GM19328 (cell line): ENCODE measurements at regions not wholly inside any gene's neighbourhood (a gene's known extent, or its start where the extent isn't known, plus 50 kb on each side); places are given as distances from the start of the nearest gene placed in this dataset.

Source experiments
- ATAC-seq: cut with Tn5 transposase; IDR thresholded peaks from one replicate; pipeline ENCODE4 v1.9.1; 2021; ENCODE audit warnings: mild to moderate bottlenecking, moderate library complexity; ENCODE audit not compliant: unreplicated experiment

DNA sequence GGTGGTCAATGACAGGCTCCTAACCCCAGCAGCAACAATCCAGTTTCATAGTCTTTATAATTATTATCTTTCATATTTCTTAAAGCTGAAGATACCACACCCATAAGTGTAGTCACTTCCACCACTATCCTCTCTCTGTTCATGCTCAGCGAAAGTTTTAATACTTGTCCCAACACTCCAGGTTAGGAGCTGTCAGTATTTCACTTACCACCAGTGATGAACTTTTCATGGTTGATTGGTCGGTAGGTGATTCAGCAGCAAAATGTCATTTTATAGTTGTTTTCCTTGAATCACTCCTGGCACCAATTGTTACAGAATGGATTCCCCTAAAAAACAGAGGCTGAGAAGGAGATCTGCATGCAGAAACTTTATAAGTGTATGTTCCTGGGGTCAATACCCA lies 324.9 kb downstream of the CCDC85A start:
- ATAC-seq: no peak

DNA sequence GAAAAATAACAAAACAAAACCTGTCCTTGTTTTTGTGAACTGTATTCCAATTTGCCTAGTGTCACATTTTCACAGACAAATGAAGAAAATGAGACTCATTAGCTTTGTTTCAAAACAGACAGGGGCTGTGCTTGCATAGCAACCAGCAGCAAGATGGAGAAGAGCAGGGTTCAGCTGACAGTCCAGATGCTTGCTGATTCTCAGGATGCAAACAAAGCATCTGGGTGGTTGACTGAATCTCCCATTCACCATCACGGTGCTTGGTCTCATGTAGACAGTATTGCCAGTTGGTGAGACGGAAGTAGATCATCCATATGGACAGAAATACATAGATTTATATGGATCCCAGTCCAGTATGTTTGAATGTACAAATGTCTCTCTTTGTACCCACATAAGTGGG lies 326.8 kb downstream of the CCDC85A start:
- no peak for ATAC-seq

DNA sequence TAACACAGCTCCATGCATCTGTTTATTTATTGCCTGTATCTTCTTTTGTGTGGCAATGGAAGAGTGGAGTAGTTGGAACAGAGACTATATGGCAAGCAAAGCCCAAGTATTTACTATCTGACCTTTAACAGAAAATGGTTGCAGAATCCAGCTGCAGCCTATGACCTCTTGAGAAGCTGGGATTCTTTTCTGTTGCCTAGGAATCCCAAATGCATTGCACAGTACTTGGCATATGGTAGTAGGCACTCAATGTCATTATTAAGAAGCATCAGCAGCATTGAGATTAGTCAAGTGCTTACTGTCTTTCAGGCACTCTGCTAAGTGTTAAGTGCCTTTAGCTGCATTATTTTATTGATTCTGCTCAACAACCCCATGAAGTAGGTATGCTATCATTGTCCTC lies 331.6 kb downstream of the CCDC85A start:
- ATAC-seq: no peak

DNA sequence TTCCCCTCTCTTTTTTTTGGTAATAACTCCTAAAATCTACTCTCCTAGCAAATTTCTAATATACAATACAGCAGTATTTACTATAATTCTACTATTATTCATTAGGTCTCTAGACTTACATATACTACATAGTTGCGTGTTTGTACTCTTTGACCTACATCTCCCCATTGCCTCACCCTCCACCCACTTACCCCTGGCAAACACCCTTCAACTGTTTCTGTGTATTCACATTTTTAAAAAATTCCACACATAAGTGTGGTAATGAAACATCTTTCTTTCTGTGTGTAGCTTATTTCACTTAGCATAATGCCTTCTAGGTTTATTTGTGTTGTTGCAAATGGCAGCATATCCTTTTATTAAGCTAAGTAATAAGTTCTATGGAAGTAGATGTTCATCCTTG lies 336.0 kb downstream of the CCDC85A start:
- no peak for ATAC-seq

DNA sequence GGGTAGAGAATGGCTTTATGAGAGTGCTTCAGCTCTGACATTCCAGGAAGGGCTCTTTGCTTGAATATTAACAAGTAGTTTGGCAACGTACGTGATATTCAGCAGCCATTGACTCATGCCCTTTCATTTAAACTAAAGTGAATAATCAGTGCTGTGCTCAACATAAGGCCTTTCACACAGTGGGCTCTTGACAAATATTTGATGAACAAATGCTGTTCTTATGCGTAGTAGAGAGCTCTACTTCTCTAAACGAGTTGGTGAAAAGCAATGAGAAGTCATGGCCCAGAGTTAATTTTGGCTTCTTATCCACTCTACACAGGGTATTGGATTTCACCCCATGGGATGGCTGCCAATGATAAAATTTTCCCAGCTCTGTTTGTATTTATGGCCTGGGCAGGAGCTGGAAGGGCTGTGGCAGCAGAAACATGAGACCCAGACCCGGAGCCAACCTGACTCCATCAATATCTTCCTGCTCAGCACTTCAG lies 338.9 kb downstream of the CCDC85A start:
- ATAC-seq: no peak

DNA sequence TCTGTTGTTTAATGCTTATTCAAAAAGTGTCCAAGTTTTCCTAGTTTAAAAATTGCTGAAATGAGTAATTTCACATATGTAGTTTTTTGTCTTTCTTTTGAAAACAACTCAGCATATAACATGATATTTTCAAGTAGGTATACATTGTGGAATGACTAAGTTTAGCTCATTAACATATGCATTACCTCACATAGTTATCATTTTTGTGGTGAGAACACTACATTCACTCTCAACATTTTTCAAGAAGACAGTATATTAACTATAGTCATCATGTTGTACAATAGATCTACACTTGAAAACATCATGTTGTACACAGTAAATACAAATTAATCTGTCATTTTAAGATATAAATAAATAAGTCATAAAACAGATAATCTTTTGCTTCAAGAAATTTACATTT lies 340.0 kb downstream of the CCDC85A start:
- ATAC-seq: no peak

DNA sequence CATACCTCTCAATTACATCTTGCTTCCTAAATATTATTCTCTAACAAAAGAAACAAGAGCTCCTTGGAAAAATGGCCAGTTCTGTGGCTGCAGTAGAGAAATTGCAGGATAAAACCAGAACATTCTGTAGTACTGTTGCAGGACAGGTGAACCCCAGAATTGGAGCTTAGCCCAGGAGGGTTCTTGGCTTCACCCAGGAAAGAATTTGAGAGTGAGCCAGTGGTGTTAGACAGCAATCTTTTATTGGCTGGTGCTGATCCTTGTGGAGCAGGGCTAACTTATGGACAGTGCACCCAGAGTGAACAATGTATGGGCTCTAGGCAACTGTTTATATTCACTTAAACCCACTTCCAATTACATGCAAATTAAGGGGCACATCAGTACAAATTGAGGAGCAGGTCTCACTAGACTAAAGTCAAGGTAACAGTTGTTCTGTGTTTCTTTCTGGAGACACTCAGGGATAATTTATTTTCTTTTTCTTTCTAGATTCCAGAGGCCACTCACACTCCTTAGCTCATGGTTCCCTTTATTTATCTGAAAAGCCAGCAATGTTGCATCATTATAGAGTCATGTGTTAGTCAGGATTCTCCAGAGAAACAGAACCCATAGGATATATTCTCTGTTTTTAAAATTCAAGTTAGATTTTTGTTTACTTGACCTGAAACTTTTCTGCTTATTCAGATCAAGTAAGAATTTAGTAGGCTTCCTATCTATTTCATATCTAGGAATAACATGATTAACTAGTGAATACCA lies 348.1 kb downstream of the CCDC85A start:
- no peak for ATAC-seq

DNA sequence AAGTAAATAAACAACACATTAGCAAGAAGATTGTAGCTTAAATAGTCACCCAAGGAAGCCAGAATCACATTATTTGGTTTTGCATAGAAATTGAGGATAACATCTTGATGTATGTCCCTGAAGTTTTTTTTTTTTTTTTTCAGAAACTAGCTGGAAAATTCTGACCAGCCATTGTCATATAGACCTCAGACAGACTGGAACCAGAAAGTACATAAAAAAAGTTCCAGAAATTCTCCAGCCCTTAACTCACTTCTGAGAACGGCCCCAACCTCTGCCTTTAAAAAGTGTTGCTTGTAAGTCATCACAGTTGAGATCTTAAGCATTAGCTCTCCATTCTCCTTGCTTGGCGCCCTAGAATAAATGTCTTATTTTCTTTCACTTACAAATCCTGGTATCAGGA lies 350.5 kb downstream of the CCDC85A start:
- no peak for ATAC-seq

DNA sequence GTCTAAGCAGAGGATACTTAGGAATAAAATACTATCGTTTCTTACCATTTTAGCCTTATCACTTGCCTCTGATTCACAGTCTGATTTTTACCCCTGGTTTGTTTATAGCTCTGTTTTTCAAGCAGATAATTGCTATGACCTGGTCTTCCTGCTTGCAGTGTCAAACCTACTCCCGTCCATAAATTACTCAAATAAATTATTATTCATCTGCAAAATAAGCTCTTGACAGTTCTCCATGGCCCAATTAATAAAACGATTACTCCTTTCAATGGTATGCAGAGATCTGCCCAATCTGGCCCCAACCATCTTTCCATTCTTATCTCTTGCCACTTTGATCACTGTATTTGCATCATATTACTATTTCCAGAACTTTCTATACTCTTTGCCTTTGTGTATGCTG lies 354.0 kb downstream of the CCDC85A start:
- ATAC-seq: no peak

DNA sequence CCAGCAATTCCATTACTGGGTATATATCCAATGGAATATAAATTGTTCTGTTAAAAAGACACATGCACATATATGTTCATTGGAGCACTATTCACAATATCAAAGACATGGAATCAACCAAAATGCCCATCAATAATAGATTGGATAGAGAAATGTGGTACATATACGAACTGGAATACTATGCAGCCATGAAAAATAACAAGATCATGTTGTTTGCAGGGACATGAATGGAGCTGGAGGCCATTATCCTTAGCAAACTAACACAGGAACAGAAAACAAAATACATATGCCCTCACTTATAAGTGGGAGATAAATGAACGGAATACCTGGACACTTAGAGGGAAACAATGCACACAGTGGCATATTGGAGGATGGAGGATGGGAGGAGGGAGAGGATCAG lies 355.8 kb downstream of the CCDC85A start:
- ATAC-seq: no peak

DNA sequence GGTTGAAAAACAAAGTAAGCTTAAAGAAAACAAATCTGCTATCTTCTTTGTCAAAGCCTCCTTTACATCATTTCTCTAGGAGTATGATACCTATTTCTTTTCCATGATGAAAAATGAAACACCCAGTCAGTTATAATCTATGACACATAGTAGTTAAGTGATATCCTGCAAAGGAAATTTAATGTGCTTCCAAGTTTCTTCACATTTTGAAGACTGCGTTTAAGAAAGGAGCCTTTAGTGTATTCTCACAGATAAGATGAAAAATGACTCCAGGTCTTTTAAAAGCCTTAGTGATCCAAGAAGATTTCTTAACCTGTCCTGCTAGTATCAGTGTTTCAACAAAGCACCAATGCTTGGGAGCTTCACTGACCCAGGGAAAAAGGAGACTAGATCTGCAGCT lies 356.7 kb downstream of the CCDC85A start:
- ATAC-seq: no peak

DNA sequence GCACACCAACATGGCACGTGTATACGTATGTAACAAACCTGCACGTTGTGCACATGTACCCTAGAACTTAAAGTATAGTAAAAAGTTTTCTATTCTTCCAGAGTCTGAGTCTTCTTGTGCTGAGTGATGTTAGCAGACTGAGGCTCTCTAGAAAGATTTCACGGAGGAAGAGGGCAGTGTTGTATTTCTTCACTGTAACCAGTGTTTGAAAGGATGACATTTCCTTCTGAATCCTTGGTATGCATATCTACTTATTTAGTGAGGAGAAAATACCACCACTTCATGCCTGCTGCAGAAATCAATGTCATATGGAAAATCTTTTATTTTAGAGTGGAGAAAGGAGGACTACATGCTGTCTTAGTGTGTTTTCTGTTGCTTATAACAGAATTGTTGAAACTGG lies 357.1 kb downstream of the CCDC85A start:
- no peak for ATAC-seq

DNA sequence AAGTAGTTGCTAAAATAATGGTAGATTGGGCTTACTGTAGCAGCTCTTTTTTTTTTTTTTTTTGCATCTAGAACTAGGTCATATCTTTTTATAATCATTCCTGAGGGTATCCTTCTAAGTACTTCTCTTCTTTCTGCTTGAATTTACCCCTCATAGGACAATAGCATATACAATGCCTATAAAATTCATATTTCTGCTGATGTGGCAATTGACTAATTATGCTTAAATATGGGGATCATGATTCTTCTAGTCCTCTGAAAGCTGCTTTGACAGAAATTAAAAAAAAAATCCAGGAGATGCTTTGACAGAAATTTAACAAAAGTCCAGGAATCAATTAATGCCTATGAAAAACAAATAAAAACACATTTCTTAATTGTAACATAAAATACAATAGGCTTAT lies 358.4 kb downstream of the CCDC85A start:
- no peak for ATAC-seq

DNA sequence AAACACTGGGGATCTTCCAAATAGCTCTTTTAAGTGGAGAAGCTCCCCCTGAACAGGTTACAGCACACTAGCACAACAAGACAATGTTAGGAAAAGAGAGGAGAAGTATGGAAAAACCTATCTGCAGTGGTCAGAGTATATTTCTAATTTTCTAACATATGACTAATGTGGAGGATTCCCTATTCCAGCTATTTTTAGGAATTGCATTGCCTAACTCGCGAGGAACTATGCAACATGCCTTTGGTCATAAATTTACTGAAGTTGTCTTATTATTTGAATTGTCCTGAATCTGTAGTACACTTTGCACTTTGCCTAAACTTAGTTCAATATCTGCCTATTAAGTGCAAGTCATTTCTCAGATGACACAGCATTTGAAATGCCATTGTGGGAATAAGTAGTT lies 381.4 kb downstream of the CCDC85A start:
- ATAC-seq: no peak

DNA sequence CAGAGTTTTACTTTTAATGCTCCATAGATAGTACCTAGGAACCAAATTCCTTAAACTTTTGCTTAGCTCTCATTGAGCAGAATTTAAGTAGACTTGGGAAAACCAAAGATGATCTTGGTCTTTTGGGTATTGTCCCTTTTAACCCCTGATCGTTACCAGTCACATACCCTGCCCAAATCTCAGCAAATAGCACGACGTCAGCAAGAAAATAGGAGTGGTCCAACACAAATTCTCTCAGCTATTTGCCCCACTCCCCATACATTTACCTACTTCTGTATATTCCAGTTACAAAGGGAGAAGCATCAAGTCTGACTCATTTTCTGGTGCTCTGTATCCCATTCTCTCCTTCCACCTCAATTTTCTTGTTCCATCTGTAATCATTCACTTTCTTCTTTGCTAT lies 387.3 kb downstream of the CCDC85A start:
- ATAC-seq: no peak

DNA sequence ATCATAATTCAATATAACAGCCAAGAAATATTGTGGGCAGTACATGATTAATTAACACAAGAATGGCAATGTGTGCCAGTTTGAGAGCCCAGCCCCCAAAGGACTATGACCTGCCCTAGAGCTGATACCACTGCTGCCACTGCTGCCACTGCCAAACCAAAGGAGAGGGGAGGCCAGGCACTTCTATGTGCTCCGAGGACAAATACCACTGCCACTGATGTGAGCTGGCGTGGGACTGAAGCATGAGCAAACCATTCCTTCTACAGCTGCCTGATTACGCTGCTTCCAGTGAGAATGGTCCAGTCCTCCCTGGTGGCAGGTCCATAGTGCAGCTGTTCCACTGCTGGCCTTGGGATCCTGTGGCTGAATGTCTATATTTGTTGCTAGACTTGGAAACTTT lies 392.2 kb downstream of the CCDC85A start:
- ATAC-seq: no peak

DNA sequence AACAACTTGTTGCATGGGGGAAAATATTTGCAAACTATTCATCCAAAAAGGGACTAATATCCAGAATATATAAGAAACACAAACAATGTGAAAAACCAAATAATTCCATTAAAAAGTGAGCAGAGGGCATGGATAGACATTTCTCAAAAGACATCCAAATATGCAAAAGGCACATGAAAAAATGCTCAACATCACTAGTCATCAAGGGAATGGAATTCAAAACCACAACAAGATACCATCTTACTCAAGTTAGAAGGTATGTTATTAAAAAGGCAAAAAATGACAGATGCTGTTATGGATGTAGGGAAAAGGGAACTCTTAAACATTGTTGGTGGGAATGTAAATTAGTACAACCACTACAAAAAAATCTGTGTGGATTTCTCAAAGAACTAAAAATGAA lies 396.5 kb downstream of the CCDC85A start:
- no peak for ATAC-seq

DNA sequence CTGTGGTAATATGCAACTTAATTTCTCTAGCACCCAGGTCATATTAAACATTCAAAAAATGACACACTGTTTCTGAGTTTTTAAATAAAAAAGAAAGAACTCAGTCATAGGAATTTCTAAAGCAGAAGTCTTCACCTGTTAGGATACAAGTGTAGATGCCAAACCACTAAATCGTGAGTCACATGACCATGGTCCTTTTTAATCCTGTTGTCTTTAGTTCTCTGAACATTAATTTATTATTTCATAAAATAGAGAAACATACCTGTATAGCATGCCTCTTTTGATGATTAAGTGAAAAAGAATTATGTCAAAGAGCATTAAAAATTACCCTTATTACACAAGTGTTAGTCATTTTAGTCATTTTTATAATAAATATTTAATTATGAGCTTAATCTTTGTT lies 398.8 kb downstream of the CCDC85A start:
- ATAC-seq: no peak

DNA sequence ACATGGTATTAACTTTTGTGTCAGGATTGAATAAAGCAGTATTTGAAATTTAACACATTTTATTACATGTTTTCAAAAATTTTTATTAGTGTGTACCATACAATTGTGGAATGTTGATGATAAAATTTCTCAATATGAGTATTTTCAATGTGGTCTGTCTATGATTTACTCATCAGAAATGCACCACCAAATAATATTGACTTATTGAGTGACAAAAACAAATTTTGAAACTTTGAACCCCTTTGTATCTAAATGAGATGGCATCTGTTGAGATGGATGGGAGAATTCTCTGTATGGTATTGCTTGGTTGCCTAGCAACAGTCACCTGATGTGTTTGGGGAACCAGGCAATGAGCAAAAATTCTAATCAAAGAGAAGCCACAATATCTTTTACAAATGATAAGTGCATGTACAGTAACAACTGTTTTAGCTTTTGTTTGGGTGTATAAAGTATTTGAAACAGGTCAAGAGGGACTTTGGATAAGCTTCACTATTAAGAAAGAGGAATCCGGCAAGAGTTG lies 400.1 kb downstream of the CCDC85A start:
- no peak for ATAC-seq

DNA sequence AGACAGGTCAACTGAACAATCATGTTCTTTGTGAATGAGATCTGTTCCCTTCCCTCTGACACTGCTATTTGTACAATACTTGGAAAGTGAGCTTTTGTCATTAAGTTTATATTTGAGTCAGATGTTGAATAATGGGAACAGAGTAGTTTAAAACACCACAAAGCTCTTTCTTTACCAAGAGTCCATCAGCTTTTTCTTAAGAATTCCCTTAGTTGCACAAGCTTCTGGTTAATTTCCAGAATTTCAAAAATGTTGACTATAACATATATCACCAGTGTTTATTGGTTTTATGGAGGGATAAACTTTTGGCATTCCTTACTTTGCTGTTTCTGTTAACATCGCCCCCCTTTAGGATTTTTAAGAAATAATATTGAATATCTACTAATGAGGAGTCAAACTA lies 403.7 kb downstream of the CCDC85A start:
- ATAC-seq: no peak

DNA sequence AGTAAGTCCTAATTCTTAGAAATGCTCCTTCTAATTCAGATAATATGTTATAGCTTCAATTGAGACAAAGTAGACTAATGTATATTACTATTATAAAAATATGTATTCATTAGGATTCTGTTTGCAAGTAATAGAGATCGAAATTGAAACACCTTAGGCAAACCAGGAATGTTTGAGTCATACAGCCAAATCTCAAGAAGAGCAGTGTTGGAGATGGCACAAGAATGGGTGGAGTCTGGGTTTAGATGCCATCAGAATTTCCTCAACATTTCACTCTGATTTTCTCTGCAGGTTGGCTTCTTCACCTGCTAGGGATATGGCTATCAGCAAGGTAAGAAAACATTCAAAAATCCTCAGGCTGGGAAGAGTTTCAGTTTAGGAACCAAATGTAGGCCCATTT lies 405.4 kb downstream of the CCDC85A start:
- ATAC-seq: no peak

DNA sequence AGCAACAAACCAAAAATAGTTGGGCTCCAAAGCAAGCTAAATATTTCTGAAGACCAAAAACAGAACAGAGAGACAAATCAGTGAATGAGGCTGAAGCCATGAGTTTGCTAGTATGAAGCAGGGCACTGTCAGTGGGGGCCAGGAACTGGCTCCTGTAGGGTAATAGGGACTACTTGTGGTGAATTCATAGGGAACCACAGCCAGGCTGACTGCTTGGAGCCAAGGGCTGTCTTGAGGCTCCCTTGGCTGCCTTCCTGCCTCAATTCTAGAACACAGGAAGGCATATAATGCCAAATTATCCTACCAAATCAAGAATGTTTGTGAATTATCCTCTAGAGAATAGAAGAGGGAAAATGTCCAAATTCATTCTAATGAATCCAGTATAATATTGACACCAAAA lies 406.0 kb downstream of the CCDC85A start:
- no peak for ATAC-seq

DNA sequence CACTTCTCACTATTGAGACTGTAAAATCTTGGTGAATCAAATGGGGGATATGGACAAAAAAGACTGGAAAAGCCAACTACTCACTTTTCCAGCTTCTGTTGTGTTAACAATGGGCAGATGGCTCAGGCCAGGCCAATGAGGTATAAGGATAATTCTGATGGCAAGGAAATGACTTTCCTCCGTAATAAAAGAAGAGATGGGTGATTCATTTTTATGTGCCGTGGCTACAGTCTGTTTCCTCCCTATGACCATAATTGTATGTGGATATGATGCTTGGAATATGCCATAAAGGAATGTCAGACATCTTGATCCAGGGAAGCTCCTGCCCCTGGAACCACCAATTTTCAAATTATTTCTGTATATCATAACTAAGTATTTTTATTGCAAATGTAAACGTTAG lies 406.8 kb downstream of the CCDC85A start:
- no peak for ATAC-seq
